CD14-positive monocyte (primary cell): ENCODE measurements at regions not wholly inside any gene's neighbourhood (a gene's known extent, or its start where the extent isn't known, plus 50 kb on each side); places are given as distances from the start of the nearest gene placed in this dataset.

Experiments
- DNase-seq, 3 donors: peaks; one replicate each; pipeline ENCODE4 v3.0.0-alpha.2; 2011 to 2022
- H2AFZ ChIP-seq: 2 replicates; pipeline ENCODE4 v1.6.0; 2012; ENCODE audit warnings: mild to moderate bottlenecking, low read depth, low read length, inconsistent platforms; ENCODE audit not compliant: insufficient read depth, poor library complexity, severe bottlenecking
- H3K27ac ChIP-seq, 2 donors: 1 replicate in 1 of 2; 2 replicates in 1 of 2; pipeline ENCODE4 v1.5.1; 2012 to 2013; ENCODE audit warnings: low read length in 2 of 2, control low read depth in 1 of 2, inconsistent platforms in 1 of 2, low read depth in 1 of 2, mild to moderate bottlenecking in 1 of 2
- H3K27me3 ChIP-seq, 2 donors: one replicate each; pipeline versions ENCODE4 v1.6.0 to v1.6.1; 2011 to 2013; ENCODE audit warnings: low read length in 2 of 2; ENCODE audit not compliant: control insufficient read depth in 2 of 2, insufficient read depth in 2 of 2
- H3K36me3 ChIP-seq, 2 donors: replicated peaks in 1 of 2; 1 replicate in 1 of 2; 2 replicates in 1 of 2; pipeline versions ENCODE4 v1.5.1 to v1.6.1; 2012 to 2013; ENCODE audit warnings: low read length in 2 of 2, control low read depth in 1 of 2, inconsistent platforms in 1 of 2, mild to moderate bottlenecking in 1 of 2; ENCODE audit not compliant: insufficient read depth in 2 of 2, control insufficient read depth in 1 of 2
- H3K4me1 ChIP-seq, 2 donors: 1 replicate in 1 of 2; 2 replicates in 1 of 2; pipeline versions ENCODE4 v1.5.1 to v1.6.1; 2012 to 2013; ENCODE audit warnings: low read length in 2 of 2, control low read depth in 1 of 2, inconsistent platforms in 1 of 2, mild to moderate bottlenecking in 1 of 2, moderate library complexity in 1 of 2; ENCODE audit not compliant: insufficient read depth in 2 of 2, control insufficient read depth in 1 of 2
- H3K4me2 ChIP-seq: replicated peaks from 2 replicates; pipeline ENCODE3; 2012; ENCODE audit warnings: low read length, moderate library complexity, mild to moderate bottlenecking; ENCODE audit not compliant: poor library complexity, severe bottlenecking; ENCODE audit errors: extremely low read depth
- H3K4me3 ChIP-seq, 3 experiments: fragments of 200-600 bp in 1 of 3; sonication (generic) in 1 of 3; replicated peaks in 1 of 3; 1 replicate in 2 of 3; 2 replicates in 1 of 3; pipeline ENCODE4 v1.5.1; 2011 to 2013; ENCODE audit warnings: low read length in 3 of 3, mild to moderate bottlenecking in 3 of 3, control low read depth in 2 of 3, low read depth in 2 of 3, inconsistent platforms in 1 of 3, moderate library complexity in 1 of 3
- H3K79me2 ChIP-seq: 2 replicates; pipeline ENCODE4 v1.6.0; 2012; ENCODE audit warnings: mild to moderate bottlenecking, control low read depth, inconsistent platforms, low read length, moderate library complexity; ENCODE audit not compliant: insufficient read depth
- H3K9ac ChIP-seq: 2 replicates; pipeline ENCODE4 v1.6.0; 2017; ENCODE audit warnings: low read length, mild to moderate bottlenecking; ENCODE audit not compliant: insufficient read depth, poor library complexity, severe bottlenecking
- H3K9me3 ChIP-seq, 2 donors: replicated peaks in 1 of 2; 1 replicate in 1 of 2; 2 replicates in 1 of 2; pipeline versions ENCODE4 v1.5.1 to v1.6.1; 2012 to 2013; ENCODE audit warnings: low read length in 2 of 2, control low read depth in 1 of 2; ENCODE audit not compliant: control insufficient read depth in 1 of 2, insufficient read depth in 1 of 2
- H4K20me1 ChIP-seq: 2 replicates; pipeline ENCODE4 v1.6.0; 2012; ENCODE audit warnings: mild to moderate bottlenecking, low read length, control low read depth, moderate library complexity; ENCODE audit not compliant: insufficient read depth
- H3K27ac Mint-ChIP-seq, 7 donors: one replicate each; pipeline ENCODE4 v1.8.0; 2020; ENCODE audit warnings: mild to moderate bottlenecking in 7 of 7, mixed read lengths in 7 of 7, moderate library complexity in 6 of 7, inconsistent platforms in 2 of 7
- H3K27me3 Mint-ChIP-seq, 3 donors: one replicate each; pipeline ENCODE4 v1.8.0; 2021 to 2022; ENCODE audit warnings: low read depth in 3 of 3, mild to moderate bottlenecking in 3 of 3, mixed read lengths in 3 of 3, moderate library complexity in 3 of 3, inconsistent platforms in 1 of 3
- H3K36me3 Mint-ChIP-seq, 2 donors: one replicate each; pipeline ENCODE4 v1.8.0; 2020; ENCODE audit warnings: mixed read lengths in 2 of 2, inconsistent platforms in 1 of 2, mild to moderate bottlenecking in 1 of 2
- H3K4me1 Mint-ChIP-seq: one replicate; pipeline ENCODE4 v1.8.0; 2020; ENCODE audit warnings: mild to moderate bottlenecking, mixed read lengths
- H3K4me3 Mint-ChIP-seq, 2 donors: one replicate each; pipeline ENCODE4 v1.8.0; 2020; ENCODE audit warnings: mild to moderate bottlenecking in 2 of 2, mixed read lengths in 2 of 2, moderate library complexity in 1 of 2
- H3K9me3 Mint-ChIP-seq, 7 donors: one replicate each; pipeline ENCODE4 v1.8.0; 2020 to 2022; ENCODE audit warnings: mixed read lengths in 7 of 7, mild to moderate bottlenecking in 6 of 7, moderate library complexity in 6 of 7, inconsistent platforms in 2 of 7
- CTCF ChIP-seq: fragments of 200-600 bp; IDR thresholded peaks from one replicate; pipeline ENCODE4 v1.8.0; 2022; ENCODE audit warnings: antibody characterized with exemption, mild to moderate bottlenecking
- WGBS: methylation state at CpG from one replicate; pipeline ENCODE4 v1.1.5; 2013; ENCODE audit warnings: missing lambda C conversion rate; ENCODE audit not compliant: insufficient coverage; 5-methylcytosine and 5-hydroxymethylcytosine counted together
- intact Hi-C, 2 donors: fragments of 100-400 bp; cut with micrococcal nuclease; formaldehyde crosslinking; loops; one replicate each; pipeline versions ENCODE4 v1.15.0 to v1.15.1; 2023

GRCh38 chr3:146672941-146673340 lies 67.8 kb upstream of the PLSCR5 start:
- no peaks in the 10 kb centered on the region for H3K4me1 ChIP-seq
- no peak overlapping the region for H3K4me2 ChIP-seq
- H3K4me1 Mint-ChIP-seq: no peaks in the 10 kb centered on the region
- no peaks in the 10 kb centered on the region for H3K36me3 Mint-ChIP-seq
- no peak for TF ChIP-seq CTCF
- H3K9me3 Mint-ChIP-seq: peaks cover 0 to 5% (median 0%) of the 10 kb centered on the region in 7 donors
- H3K36me3 ChIP-seq: no peaks in the 10 kb centered on the region
- no peak overlapping the region for H2AFZ ChIP-seq
- no CpG with 5 or more reads among the region's 2 CpGs for WGBS
- H4K20me1 ChIP-seq: no peaks in the 10 kb centered on the region
- no peak overlapping the region for H3K27ac ChIP-seq
- H3K27ac Mint-ChIP-seq: no peak overlapping the region
- peaks cover 0 to 2% (median 0%) of the 10 kb centered on the region in 3 donors for H3K27me3 Mint-ChIP-seq
- H3K9me3 ChIP-seq: no peaks in the 10 kb centered on the region
- DNase-seq: no peak
- H3K79me2 ChIP-seq: no peaks in the 10 kb centered on the region
- no peaks in the 10 kb centered on the region for H3K27me3 ChIP-seq
- H3K4me3 Mint-ChIP-seq: no peak overlapping the region
- intact Hi-C loops: no loop called here
- no peak overlapping the region for H3K9ac ChIP-seq
- no peak overlapping the region for H3K4me3 ChIP-seq

- WGBS: 100% methylated on average over 1 of the region's 4 CpGs
- H2AFZ ChIP-seq: no peak overlapping the region
- H3K9me3 ChIP-seq: no peaks in the 10 kb centered on the region
- no peak overlapping the region for H3K9ac ChIP-seq
- H3K27me3 Mint-ChIP-seq: peaks cover 0 to 1% (median 0%) of the 10 kb centered on the region in 3 donors
- peaks cover 0 to 5% (median 1%) of the 10 kb centered on the region in 7 donors for H3K9me3 Mint-ChIP-seq
- no peaks in the 10 kb centered on the region for H3K36me3 ChIP-seq
- intact Hi-C loops: no loop called here
- H3K4me2 ChIP-seq: no peak overlapping the region
- H3K27ac Mint-ChIP-seq: no peak overlapping the region
- no peak for TF ChIP-seq CTCF
- H3K4me3 Mint-ChIP-seq: no peak overlapping the region
- no peak overlapping the region for H3K4me3 ChIP-seq
- no peaks in the 10 kb centered on the region for H3K79me2 ChIP-seq
- H3K36me3 Mint-ChIP-seq: no peaks in the 10 kb centered on the region
- H3K4me1 ChIP-seq: no peaks in the 10 kb centered on the region
- DNase-seq: no peak
- H4K20me1 ChIP-seq: no peaks in the 10 kb centered on the region
- H3K27me3 ChIP-seq: no peaks in the 10 kb centered on the region
- H3K4me1 Mint-ChIP-seq: no peaks in the 10 kb centered on the region
- no peak overlapping the region for H3K27ac ChIP-seq
These were observed 59.3 kb upstream of the PLSCR5 start for GRCh38 chr3:146664403-146664802.
